ENCODE measurements at regions not wholly inside any gene's neighbourhood (a gene's known extent, or its start where the extent isn't known, plus 50 kb on each side); places are given as distances from the start of the nearest gene placed in this dataset.
A peak's percentile ranks its signal among the peaks of the same experiment; 100 is the strongest.

- no peak for DNase-seq
Observed at GRCh38 chr14:89017417-89017816, 193.0 kb downstream of the TTC8 start.

DNA sequence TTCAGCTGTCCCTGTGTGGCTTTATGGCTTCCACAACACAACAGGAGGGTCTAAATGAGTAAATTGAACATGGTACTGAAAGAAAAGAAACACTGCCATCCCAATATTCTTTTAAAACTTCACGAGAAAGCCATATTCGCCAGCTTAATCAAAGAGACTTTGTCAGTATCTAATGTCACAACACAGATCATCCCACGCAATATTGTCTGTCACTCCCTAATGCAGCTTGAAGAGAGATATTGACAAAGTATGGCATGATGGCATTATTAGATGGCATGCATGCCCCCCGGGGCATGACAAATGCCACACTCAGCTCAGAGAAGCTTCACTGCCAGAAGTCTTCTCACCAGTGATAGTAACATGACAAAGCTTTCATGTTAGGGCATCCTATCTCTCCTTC lies 197.8 kb downstream of the TTC8 start:
- DNase-seq, result no peak

- DNase-seq, result no peak
Observed at GRCh38 chr14:89024691-89025090, 200.2 kb downstream of the TTC8 start.

GRCh38 chr14:89025561-89026236 lies 201.2 kb downstream of the TTC8 start:
- DNase-seq, result peak; percentile 61

DNA sequence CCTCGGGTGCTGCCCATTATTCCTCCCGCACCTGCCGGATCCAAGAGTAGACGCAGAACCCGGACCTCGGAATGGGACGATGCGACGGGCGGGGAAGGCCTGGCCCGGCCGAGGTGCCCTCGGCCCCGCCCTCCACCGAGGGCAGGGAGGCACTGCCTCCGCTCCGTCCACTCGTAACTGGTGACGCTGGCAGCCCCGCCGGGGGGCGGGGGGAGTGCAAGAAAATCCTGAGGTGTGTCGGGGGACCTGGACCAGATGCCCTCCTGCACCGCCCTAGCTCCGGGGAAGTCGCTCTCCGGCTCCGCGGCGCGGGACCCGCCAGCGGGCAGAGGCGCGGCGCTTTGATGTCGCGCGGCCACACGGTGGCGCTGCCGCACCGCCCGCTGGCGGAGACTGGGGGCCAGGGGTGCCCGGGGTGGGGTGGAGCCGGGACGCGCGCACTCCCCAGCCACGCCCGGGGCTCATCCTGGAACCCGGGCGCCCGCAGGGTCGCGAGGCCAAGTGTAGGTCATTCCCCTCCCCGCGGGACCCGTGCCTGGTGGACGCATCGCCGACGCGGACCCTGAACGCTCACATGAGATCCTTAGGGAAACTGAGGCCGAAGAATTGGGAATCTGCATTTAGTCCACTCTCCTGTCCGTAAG lies 202.8 kb downstream of the TTC8 start:
- DNase-seq, result peak; percentile 76

DNA sequence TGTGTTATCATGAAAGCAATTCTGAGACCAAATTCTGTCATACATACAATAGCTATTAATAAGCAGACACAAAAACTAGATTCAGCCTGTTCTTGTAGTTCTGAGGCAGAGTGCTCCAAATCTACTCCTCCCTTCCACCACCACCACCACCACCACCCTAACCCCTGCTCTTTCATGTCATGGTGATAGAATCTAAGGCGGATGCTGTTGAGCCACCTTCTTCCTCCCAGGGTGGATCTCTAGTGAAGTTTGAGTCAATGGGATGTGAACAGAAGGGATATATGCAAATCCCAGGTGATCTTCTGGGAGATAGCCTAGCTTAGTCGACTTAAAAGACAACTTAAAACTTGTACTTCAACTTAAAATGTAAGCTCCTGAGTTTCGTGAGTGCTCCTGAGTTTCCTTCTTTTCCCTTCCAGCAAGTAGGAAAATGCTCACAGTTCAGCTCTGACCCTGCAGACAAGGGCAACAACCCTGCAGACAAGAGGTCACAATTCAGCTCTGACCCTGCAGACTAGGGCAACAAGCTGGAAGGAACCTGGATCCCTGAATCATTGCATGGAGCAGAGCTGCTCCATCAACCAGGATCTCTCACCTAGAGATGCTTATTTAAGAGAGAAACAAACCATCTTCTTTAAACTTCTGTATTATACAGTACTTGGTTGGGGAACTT lies 204.1 kb downstream of the TTC8 start:
- DNase-seq, result no peak

- DNase-seq, result no peak
Observed at GRCh38 chr14:89029961-89030694, 205.7 kb downstream of the TTC8 start.

DNA sequence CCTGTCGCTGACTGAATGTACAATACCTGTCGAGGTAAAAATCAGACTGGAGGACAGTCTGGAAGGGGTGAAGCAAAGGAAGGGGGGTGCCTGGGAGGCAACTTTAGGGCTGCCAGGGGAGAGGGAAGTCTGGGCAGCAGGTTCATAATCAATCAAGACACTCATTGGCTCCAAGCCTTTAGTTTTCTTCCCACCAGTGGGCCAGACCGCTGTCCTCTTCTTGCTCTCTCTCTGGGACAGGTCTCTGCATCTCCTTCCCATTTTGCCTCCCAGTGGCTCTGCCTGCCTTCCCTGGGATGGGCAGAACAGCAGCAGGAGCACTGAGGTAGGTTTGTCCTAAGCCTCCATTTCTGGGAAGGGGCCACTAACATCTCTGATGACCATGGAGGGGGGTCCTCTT lies 206.5 kb downstream of the TTC8 start:
- no peak for DNase-seq

DNA sequence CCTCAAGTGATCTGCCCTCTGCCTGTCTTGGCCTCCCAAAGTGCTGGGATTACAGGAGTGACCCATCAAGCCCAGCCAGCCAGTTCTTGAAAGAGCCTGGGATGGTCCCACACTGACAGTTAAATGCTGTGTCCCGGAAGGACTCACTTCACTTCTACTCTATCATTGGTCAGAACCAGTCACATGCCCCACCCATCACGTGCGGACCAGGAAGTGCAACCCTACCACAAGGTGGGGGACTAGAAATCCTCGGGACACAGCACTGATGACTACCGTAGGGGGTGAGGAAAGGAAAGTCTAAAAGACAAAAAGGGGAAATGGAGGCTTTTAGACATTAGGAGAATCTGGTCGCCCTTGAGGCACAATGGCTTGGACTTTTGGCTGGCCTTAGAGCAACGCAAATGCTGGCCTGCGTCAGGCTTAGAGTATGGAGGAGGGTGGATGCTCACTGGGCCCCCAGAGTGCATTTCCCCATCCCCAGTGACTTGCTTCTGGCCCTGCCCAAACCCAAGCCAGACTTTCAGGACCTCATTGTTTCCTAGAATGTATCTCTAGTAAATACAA lies 207.7 kb downstream of the TTC8 start:
- DNase-seq, result no peak

DNA sequence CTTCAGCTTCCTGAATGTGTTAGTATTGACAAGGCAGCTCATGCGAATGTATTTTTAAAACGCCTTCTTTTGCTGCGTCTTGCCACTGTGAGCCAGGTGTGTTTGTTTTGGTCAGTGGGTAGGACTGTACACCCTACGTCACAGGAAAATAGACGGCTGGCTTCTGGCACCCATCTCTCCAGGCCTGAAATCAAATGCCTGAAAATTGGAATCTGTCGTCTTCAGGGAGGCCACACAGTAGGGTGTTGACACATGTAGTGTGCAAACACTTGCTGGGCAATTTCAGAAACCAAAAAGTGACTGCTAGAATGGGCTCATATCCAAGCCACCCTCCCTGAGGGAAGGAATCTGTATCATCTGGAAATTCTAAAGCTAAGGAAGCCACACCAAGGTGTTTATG lies 209.3 kb downstream of the TTC8 start:
- DNase-seq, result no peak

GRCh38 chr14:89036371-89036770 lies 211.9 kb downstream of the TTC8 start:
- DNase-seq, result no peak

DNA sequence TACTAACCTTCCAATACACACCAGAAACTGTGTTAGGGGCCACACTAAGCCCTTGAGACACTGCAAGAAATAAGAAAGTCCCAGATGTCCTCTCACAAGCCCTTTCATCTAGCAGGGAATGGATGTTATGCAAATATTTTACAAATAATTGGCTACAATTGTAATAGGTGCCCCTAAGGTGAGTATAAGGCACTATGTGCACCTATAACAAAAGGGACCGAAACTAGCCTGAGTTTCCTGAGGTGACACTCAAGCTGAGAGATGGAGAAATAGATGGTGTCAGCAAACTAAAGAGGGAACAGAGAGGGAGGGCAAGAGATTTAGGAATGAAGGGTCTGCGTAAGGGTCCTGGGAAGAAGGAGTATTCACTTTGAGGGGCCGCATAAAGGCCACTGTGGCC lies 212.6 kb downstream of the TTC8 start:
- no peak for DNase-seq

DNA sequence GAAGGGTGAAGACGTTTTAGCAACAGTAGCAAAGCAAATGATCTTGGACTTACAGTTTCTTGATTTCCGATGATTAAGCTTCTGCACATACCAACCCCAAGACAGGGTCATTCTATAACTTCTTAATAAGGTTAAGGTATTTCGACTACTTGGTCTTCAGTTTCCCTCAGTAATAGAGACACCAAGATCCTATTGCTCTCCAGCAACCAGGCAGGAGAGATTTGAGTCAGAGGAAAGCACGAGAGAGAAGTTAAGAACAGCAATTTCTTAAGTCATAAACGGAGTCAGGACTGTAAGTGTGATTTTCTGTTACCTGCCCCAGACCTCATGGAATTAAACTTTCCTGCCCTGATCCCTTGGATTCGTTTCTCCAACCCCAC lies 215.6 kb downstream of the TTC8 start:
- DNase-seq, result no peak

- peak; percentile 97 for DNase-seq
Observed at GRCh38 chr14:89040460-89041256, 216.2 kb downstream of the TTC8 start.

DNA sequence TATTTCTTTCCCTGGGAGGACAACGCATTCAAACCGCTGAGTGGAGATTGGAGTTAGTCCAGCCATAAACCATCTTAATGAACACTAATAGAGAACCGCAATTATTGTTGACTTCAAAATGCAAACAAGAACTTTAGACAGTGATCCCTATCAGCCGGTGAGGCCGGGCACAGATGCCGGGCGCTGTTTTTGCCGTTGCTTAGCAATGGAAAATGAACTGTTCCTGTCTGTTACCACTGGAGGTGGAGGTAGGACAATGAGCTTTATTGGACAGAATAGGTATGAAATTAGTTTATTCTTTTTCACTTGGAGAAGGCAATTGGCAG lies 216.8 kb downstream of the TTC8 start:
- DNase-seq, result no peak

- DNase-seq, result no peak
Observed at GRCh38 chr14:89042021-89042420, 217.6 kb downstream of the TTC8 start.

DNA sequence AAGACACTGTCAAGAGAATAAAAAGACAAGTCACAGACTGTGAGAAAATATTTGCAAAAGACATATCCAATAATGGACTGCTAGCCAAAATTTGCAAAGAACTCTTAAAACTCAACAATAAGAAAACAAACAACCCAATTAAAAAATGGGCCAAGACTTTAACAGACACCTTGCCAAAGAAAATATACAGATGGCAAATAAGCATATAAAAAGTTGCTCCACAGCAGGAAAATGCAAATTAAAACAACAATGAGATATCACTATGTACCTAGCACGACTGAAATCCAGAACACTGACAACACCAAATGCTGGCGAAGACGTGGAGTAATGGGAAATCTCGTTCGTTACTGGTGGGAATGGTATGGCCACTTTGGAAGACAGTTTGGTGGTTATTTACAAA lies 228.9 kb downstream of the TTC8 start:
- no peak for DNase-seq

DNA sequence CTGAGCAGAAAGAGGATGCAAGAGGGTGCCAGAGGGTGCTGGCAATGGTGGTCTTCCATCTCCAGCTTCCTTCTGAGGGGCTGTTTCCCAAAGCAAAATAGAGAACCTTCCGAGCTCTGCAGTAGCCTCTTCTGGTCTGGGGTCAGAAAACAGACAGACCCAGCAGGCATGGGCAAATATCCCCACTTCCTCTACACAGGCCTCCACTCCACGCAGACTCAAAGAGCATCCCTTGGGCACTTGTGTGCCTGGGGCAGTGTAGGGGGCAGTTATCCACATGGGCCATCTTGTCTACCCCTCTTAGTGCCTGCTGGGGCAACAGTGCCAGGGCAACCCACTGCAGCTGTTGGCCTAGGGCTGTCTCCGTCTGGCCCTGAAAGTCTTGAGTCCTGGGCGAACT lies 231.9 kb downstream of the TTC8 start:
- no peak for DNase-seq

- no peak for DNase-seq
Observed at GRCh38 chr14:89058697-89059096, 234.2 kb downstream of the TTC8 start.

GRCh38 chr14:89060191-89060590 lies 235.7 kb downstream of the TTC8 start:
- DNase-seq, result no peak

DNA sequence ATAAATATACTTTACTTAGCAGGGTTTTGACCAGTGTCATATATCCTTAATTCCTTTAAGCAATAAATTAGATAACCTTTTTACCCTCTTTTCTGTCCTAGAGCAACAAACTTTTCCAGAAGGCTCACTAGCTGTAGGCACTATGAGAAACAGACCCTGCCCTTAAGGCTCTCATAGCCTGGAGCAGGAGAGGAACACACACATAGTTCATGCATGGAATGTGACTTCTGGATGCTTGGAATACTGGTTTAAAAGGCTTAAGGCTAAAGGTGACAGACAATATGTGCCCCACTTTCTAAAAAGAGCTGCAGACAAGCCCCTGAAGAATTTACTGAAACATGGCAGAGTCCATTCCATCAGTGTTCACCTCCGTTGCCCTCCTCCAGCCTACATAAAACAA lies 237.2 kb downstream of the TTC8 start:
- DNase-seq, result no peak

- no peak for DNase-seq
Observed at GRCh38 chr14:89065879-89066278, 241.4 kb downstream of the TTC8 start.
